HUES64 (cell line): ENCODE measurements at regions not wholly inside any gene's neighbourhood (a gene's known extent, or its start where the extent isn't known, plus 50 kb on each side); places are given as distances from the start of the nearest gene placed in this dataset.

Experiments used
- H3K27ac ChIP-seq: 2 replicates; pipeline ENCODE4 v1.7.0; 2013; ENCODE audit warnings: low read depth, low read length, inconsistent platforms
- H3K27me3 ChIP-seq: 2 replicates; pipeline ENCODE4 v1.6.1; 2013; ENCODE audit warnings: mild to moderate bottlenecking, low read length; ENCODE audit not compliant: insufficient read depth
- H3K36me3 ChIP-seq: 2 replicates; pipeline ENCODE4 v1.6.1; 2013; ENCODE audit warnings: mild to moderate bottlenecking, low read length; ENCODE audit not compliant: insufficient read depth
- H3K4me1 ChIP-seq: 2 replicates; pipeline ENCODE4 v1.6.1; 2013; ENCODE audit warnings: mild to moderate bottlenecking, low read length, moderate library complexity; ENCODE audit not compliant: insufficient read depth
- H3K4me3 ChIP-seq: 2 replicates; pipeline ENCODE4 v1.5.1; 2013; ENCODE audit warnings: mild to moderate bottlenecking, low read length, moderate library complexity
- H3K9ac ChIP-seq: 2 replicates; pipeline ENCODE4 v1.6.1; 2013; ENCODE audit warnings: mild to moderate bottlenecking, low read depth, low read length
- H3K9me3 ChIP-seq: 2 replicates; pipeline ENCODE4 v1.6.1; 2013; ENCODE audit warnings: low read depth, low read length; ENCODE audit not compliant: insufficient read depth
- WGBS: fragments of 150-250, 120-280 bp; methylation state at CpG from one replicate; pipeline ENCODE4 v1.1.7; 2013; ENCODE audit warnings: missing lambda C conversion rate; 5-methylcytosine and 5-hydroxymethylcytosine counted together

DNA sequence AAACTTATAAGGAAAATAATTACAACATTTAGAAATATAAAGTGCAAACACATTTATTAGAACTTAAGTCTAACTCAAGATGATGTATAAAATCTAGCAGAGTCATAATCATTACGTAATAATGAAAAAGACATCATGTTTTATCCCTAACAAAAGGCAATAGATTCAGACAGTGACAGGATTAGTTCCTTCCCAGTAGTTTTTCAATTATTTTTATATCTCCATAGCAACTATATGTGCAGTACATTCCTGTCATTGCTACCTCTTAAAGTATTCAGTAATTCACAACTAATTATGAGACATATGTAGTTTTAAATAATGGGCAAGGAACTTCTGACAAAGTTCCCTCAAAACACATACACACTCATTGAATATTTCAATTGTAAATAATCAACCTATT lies 687.9 kb downstream of the CCDC85A start:
- no peaks in the 10 kb centered on the region for H3K4me1 ChIP-seq
- WGBS, result 100% methylated on average over 1 of the region's 1 CpG
- H3K9me3 ChIP-seq, result no peaks in the 10 kb centered on the region
- no peak overlapping the region for H3K4me3 ChIP-seq
- H3K27ac ChIP-seq, result no peak overlapping the region
- no peaks in the 10 kb centered on the region for H3K36me3 ChIP-seq
- no peak overlapping the region for H3K9ac ChIP-seq
- H3K27me3 ChIP-seq, result no peaks in the 10 kb centered on the region

DNA sequence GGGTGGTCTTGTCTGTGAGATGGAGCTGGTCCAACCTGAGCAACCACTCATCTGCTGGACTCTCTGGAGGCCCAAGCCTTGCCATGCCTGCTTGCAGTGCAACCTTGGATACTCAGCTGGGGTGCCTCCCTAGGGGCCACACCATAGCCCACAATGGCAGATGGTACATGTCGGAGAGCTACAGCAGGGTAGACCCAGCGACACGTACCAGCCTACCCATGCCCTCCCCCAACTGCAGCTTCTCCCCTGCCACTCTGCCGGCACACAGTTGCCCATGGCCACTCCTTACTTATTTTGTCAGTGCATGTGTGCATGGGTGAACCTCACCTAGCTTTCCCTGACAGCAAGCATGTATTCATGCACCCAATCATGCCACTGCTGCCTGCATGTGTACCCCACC lies 690.9 kb downstream of the CCDC85A start:
- Histone ChIP-seq H3K9ac (no peak overlapping the region), H3K27ac (no peak overlapping the region), H3K4me3 (no peak overlapping the region), H3K9me3 (no peaks in the 10 kb centered on the region), H3K36me3 (no peaks in the 10 kb centered on the region), H3K4me1 (no peaks in the 10 kb centered on the region), H3K27me3 (no peaks in the 10 kb centered on the region)
- 91% methylated on average over 4 of the region's 4 CpGs for WGBS

DNA sequence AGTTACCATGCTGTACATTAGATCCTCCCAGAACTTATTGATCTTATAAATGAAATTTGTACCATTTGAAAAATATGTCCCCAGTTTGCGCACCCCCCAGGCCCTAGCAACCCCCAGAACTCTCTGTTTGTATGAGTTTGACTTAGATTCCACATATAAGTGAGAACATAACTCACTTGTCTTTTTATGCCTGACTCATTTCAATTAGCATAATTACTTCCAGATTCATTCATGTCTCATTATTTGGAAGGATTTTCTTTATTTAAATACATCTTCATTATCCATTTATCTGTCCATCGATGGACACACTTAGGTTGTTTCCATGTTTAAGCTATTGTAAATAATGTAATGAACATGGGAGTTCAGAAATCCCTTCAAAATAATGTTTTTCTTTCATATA lies 705.9 kb downstream of the CCDC85A start:
- no peak overlapping the region for H3K9ac ChIP-seq
- H3K9me3 ChIP-seq, result no peaks in the 10 kb centered on the region
- no peak overlapping the region for H3K4me3 ChIP-seq
- no CpG with 5 or more reads among the region's 2 CpGs for WGBS
- no peak overlapping the region for H3K27ac ChIP-seq
- H3K27me3 ChIP-seq, result no peaks in the 10 kb centered on the region
- no peaks in the 10 kb centered on the region for H3K4me1 ChIP-seq
- no peaks in the 10 kb centered on the region for H3K36me3 ChIP-seq

DNA sequence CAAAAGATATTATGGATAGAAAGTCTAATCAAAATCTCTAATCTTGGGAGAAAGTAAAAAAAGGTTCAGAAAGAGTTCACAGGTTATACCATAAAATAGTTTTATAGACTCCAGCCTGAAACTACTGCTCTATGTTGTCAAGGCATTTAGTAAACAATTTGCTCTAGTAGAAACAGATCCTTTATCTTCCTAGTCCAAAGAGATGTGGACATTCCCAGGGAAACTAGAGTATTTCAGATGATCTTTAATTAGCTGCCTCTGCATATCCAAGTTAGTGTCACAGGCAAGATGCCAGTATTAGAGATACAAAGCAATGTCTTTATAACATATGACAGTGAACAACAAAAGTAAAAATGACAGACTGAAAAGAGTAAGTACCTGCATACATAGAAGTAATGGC lies 708.6 kb downstream of the CCDC85A start:
- Histone ChIP-seq H3K4me3 (no peak overlapping the region), H3K4me1 (no peaks in the 10 kb centered on the region), H3K9me3 (no peaks in the 10 kb centered on the region), H3K9ac (no peak overlapping the region), H3K27me3 (no peaks in the 10 kb centered on the region), H3K27ac (no peak overlapping the region), H3K36me3 (no peaks in the 10 kb centered on the region)

DNA sequence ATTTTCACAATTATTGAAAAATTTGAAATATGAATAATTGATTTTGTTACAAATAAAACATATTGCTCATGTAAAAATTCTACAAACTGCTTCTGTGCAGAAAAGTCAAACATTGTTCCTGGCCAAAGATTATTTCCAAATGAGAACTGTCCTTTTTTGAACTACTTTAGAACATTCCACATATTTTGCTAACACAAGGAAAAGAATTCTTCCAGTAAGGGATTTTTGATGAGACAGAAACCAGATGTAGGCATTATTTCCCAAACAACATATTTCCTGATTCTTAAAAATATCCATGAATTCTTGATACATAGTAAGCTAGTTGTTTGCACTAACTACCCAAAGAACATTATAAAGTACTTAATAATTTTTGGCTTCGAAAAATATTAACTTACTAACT lies 715.2 kb downstream of the CCDC85A start:
- H3K4me3 ChIP-seq, result no peak overlapping the region
- no peaks in the 10 kb centered on the region for H3K36me3 ChIP-seq
- no peak overlapping the region for H3K27ac ChIP-seq
- no peaks in the 10 kb centered on the region for H3K9me3 ChIP-seq
- no peak overlapping the region for H3K9ac ChIP-seq
- H3K27me3 ChIP-seq, result no peaks in the 10 kb centered on the region
- 100% methylated on average over 1 of the region's 1 CpG for WGBS
- no peaks in the 10 kb centered on the region for H3K4me1 ChIP-seq

DNA sequence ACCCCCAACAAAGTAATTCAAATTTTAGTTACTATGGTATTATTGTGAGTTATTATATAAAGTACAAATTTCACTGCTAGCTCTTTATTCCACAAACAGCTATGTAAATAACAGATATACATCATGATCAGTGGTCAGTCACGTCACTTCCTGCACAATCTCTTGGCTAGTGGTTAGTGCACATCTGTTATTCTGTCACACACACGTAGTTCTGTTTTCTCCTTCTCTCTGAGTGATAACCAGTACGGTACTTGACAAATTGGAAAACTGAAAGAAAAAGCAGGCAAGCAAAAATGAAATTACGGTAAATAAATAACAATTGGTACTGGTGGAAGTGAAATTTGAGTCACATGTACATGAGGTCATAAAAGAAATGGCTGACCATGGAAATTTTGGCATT lies 728.7 kb downstream of the CCDC85A start:
- H3K27me3 ChIP-seq, result no peaks in the 10 kb centered on the region
- no peaks in the 10 kb centered on the region for H3K4me1 ChIP-seq
- no peaks in the 10 kb centered on the region for H3K9me3 ChIP-seq
- H3K27ac ChIP-seq, result no peak overlapping the region
- no peak overlapping the region for H3K4me3 ChIP-seq
- H3K36me3 ChIP-seq, result no peaks in the 10 kb centered on the region
- 92% methylated on average over 4 of the region's 4 CpGs for WGBS
- no peak overlapping the region for H3K9ac ChIP-seq

DNA sequence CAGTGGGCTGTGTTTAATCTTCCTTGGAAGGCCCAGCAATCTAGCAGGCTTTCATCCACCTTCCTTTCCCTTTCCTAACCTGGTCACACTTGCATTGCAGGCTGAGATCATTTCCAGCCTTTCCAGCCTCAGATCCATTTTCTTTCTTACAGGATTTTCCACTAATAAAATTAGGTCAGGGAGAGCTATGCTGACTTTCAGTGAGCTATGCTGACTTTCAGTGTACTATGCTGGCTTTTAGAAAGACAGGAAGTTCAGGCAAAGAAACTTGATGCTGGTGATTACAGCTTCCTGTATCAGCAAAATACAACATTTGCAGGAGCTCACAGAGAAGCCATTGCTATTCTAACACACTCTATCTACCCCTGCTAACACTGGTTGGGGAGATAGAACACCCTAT lies 735.0 kb downstream of the CCDC85A start:
- no peaks in the 10 kb centered on the region for H3K9me3 ChIP-seq
- no peak overlapping the region for H3K9ac ChIP-seq
- no peaks in the 10 kb centered on the region for H3K4me1 ChIP-seq
- H3K27ac ChIP-seq, result no peak overlapping the region
- H3K27me3 ChIP-seq, result no peaks in the 10 kb centered on the region
- no peaks in the 10 kb centered on the region for H3K36me3 ChIP-seq
- no peak overlapping the region for H3K4me3 ChIP-seq

DNA sequence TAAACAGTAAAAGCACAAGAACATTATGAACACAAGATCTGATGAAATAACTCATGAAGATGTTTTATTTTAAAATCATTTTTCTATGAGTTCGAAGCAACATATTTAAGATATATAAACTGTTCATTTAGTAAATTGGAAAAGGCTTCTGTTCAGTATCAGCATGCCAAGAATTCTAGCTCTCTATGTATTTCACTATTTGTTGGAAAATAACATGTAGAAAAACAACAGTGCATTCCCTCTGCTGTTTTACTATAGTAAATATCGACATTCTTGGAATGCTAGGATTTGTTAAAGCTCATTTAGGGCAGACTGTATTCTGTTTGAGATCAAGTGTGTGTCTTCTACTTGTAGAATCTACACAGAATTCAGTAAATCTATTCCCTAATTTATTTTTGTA lies 750.2 kb downstream of the CCDC85A start:
- Histone ChIP-seq H3K27ac (no peak overlapping the region), H3K27me3 (no peaks in the 10 kb centered on the region), H3K4me3 (no peak overlapping the region), H3K9me3 (no peaks in the 10 kb centered on the region), H3K36me3 (no peaks in the 10 kb centered on the region), H3K9ac (no peak overlapping the region), H3K4me1 (no peaks in the 10 kb centered on the region; the same call in 1 of the 2 replicates)
- 100% methylated on average over 1 of the region's 2 CpGs for whole genome bisulfite sequencing

DNA sequence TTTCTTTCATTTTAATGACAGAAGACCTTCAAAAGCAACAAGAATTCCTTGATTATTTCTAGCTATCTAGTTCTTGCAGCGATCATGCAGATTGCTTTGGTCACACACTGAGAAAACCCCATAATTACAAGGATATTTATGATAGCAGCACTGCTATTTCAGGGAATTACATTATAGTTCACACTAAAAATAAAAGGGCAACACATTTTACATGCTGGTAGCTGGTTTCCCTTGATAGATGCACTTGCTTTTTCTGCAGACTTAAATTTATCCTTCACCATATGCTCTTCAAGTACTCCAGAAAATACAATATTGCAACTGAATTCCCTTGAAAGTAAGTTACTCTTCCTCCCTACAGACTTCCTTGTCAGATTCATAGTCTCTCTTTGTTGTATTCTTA lies 751.1 kb downstream of the CCDC85A start:
- Histone ChIP-seq H3K27ac (no peak overlapping the region), H3K4me3 (no peak overlapping the region), H3K9ac (no peak overlapping the region), H3K4me1 (no peaks in the 10 kb centered on the region; the same call in 1 of the 2 replicates), H3K36me3 (no peaks in the 10 kb centered on the region), H3K9me3 (no peaks in the 10 kb centered on the region), H3K27me3 (no peaks in the 10 kb centered on the region)
- 82% methylated on average over 1 of the region's 1 CpG for WGBS

DNA sequence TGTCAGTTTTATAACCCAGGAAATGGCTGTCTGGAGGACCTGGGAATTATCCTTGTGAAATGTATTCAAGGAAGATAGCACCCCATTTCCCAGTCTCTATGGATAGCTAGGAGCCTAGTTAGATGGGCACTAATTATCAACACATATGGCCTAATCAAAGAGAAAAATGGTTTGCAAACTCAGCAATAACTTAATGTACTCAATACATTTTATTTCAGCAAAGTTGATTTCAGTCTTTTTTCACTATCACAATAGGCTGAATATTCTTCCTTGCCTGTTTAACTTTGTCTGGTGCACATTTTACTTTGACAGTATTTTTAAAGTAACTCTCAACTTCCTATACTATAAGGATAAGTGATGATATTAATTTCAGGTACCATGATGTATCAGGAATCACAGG lies 756.3 kb downstream of the CCDC85A start:
- Histone ChIP-seq H3K4me3 (no peak overlapping the region), H3K9me3 (no peaks in the 10 kb centered on the region), H3K4me1 (no peaks in the 10 kb centered on the region; the same call in 1 of the 2 replicates), H3K9ac (no peak overlapping the region), H3K27me3 (no peaks in the 10 kb centered on the region), H3K27ac (no peak overlapping the region), H3K36me3 (no peaks in the 10 kb centered on the region)

DNA sequence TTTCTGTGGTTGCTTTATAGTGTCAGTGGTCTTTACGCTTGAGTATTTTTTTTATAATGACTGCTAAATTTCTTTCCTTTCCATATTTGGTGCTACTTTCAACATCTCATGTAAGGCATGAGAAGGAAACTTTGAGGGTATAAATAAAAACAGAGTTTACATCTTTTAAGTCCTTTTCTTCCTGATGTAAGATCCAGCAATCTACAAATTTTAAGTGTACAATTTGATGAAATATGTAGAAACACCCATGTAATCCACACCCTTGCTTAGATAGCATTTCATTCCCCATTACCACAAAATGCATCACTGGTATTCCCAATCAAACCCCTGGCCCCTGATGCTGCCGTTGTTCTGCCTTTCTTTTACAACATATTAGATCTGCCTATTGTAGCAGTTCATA lies 769.1 kb downstream of the CCDC85A start:
- Histone ChIP-seq H3K27me3 (no peaks in the 10 kb centered on the region), H3K9me3 (peaks cover 15% of the 10 kb centered on the region; the same call in 1 of the 2 replicates), H3K4me3 (no peak overlapping the region), H3K27ac (no peak overlapping the region), H3K36me3 (no peaks in the 10 kb centered on the region), H3K9ac (no peak overlapping the region), H3K4me1 (no peaks in the 10 kb centered on the region)
- WGBS, result 96% methylated on average over 1 of the region's 2 CpGs

DNA sequence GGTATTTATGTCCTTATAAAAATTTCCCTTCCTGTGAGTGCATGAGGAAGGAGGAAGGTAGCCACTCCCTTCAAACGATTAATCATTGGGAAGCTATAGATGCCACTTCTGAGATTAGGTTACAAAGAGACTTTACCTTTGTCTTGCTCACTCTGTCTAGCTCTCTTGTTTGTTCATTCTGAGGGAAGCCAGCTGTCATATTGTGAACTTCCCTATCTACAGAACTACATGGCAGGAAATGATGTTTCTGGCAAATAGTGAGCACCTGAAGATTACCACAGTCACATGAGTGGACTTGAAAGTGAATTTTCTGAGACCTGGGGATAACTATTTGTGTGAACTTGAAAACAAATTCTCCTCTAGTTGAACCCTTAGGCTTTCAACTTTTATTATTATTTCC lies 776.8 kb downstream of the CCDC85A start:
- Histone ChIP-seq H3K4me3 (no peak overlapping the region), H3K27me3 (no peaks in the 10 kb centered on the region), H3K9ac (no peak overlapping the region), H3K27ac (no peak overlapping the region), H3K36me3 (no peaks in the 10 kb centered on the region), H3K9me3 (0 out of 2 replicates have a peak, but pooled peaks cover 11% of the 10 kb centered on the region), H3K4me1 (no peaks in the 10 kb centered on the region)
- WGBS, result 100% methylated on average over 1 of the region's 1 CpG
